Mesendoderm (in vitro differentiated cells): ENCODE measurements at regions not wholly inside any gene's neighbourhood (a gene's known extent, or its start where the extent isn't known, plus 50 kb on each side); places are given as distances from the start of the nearest gene placed in this dataset.

Source experiments
- DNase-seq: peaks from one replicate; pipeline ENCODE4 v3.0.0; 2013
- H2AK5ac ChIP-seq: 2 replicates; pipeline ENCODE4 v1.6.1; 2013; ENCODE audit warnings: low read length, inconsistent platforms
- H2BK120ac ChIP-seq: 2 replicates; pipeline ENCODE4 v1.6.1; 2013; ENCODE audit warnings: low read depth, mild to moderate bottlenecking, low read length, moderate library complexity, mixed read lengths
- H2BK15ac ChIP-seq: replicated peaks from 2 replicates; pipeline ENCODE4 v1.6.1; 2013; ENCODE audit warnings: low read depth, mild to moderate bottlenecking, moderate library complexity
- H2BK5ac ChIP-seq: 2 replicates; pipeline ENCODE4 v1.6.1; 2013; ENCODE audit warnings: low read length, inconsistent platforms
- H3K18ac ChIP-seq: 2 replicates; pipeline ENCODE4 v1.6.1; 2013; ENCODE audit warnings: mild to moderate bottlenecking, low read length, mixed read lengths
- H3K23ac ChIP-seq: one replicate; pipeline ENCODE4 v1.6.1; 2013; ENCODE audit warnings: low read length
- H3K27ac ChIP-seq: 2 replicates; pipeline ENCODE4 v1.5.1; 2013; ENCODE audit warnings: low read depth, mild to moderate bottlenecking, inconsistent platforms, low read length, moderate library complexity
- H3K27me3 ChIP-seq: 2 replicates; pipeline ENCODE4 v1.6.1; 2013; ENCODE audit warnings: low read length, control low read depth, mild to moderate bottlenecking, inconsistent platforms; ENCODE audit not compliant: insufficient read depth, poor library complexity
- H3K36me3 ChIP-seq: 2 replicates; pipeline ENCODE4 v1.6.1; 2013; ENCODE audit warnings: low read length, inconsistent platforms; ENCODE audit not compliant: control insufficient read depth, insufficient read depth
- H3K4ac ChIP-seq: one replicate; pipeline ENCODE4 v1.6.1; 2013; ENCODE audit warnings: low read depth, mild to moderate bottlenecking, low read length, moderate library complexity
- H3K4me1 ChIP-seq: 2 replicates; pipeline ENCODE4 v1.6.1; 2013; ENCODE audit warnings: low read depth, low read length, inconsistent platforms; ENCODE audit not compliant: control insufficient read depth
- H3K4me2 ChIP-seq: 2 replicates; pipeline ENCODE4 v1.6.1; 2013; ENCODE audit warnings: low read length
- H3K4me3 ChIP-seq: 2 replicates; pipeline ENCODE4 v1.5.1; 2013; ENCODE audit warnings: mild to moderate bottlenecking, low read length
- H3K56ac ChIP-seq: one replicate; pipeline ENCODE4 v1.6.1; 2013; ENCODE audit warnings: low read length
- H3K79me1 ChIP-seq: 2 replicates; pipeline ENCODE4 v1.6.1; 2013; ENCODE audit warnings: low read length, inconsistent platforms
- H3K79me2 ChIP-seq: 2 replicates; pipeline ENCODE4 v1.6.1; 2013; ENCODE audit warnings: mild to moderate bottlenecking, low read length; ENCODE audit not compliant: control insufficient read depth, insufficient read depth
- H3K9ac ChIP-seq: 2 replicates; pipeline ENCODE4 v1.6.1; 2013; ENCODE audit warnings: low read length, inconsistent platforms
- H4K5ac ChIP-seq: one replicate; pipeline ENCODE4 v1.6.1; 2013; ENCODE audit warnings: low read length
- H4K8ac ChIP-seq: one replicate; pipeline ENCODE4 v1.6.1; 2013; ENCODE audit warnings: low read depth, mild to moderate bottlenecking, control low read depth, low read length, moderate library complexity
- WGBS: extraction: QIAGEN DNeasy Blood & Tissue Kit; methylation state at CpG from one replicate; pipeline ENCODE4 v1.1.7; 2013; ENCODE audit warnings: low lambda C conversion rate, missing lambda C conversion rate; ENCODE audit not compliant: insufficient coverage; ENCODE audit errors: extremely low coverage; 5-methylcytosine and 5-hydroxymethylcytosine counted together

GRCh38 chr6:112639391-112639831 is 292.3 kb downstream of the RFPL4B start:
- Histone ChIP-seq H3K4me2 (no peak overlapping the region), H3K79me1 (no peaks in the 10 kb centered on the region), H2BK15ac (no peak overlapping the region), H3K18ac (no peak overlapping the region), H2BK5ac (no peak overlapping the region), H3K4me1 (no peaks in the 10 kb centered on the region), H2BK120ac (no peak overlapping the region), H2AK5ac (no peak overlapping the region), H3K4me3 (no peak overlapping the region), H4K5ac (no peak overlapping the region), H3K79me2 (no peaks in the 10 kb centered on the region), H3K27ac (no peak overlapping the region), H3K9ac (no peak overlapping the region), H3K4ac (no peak overlapping the region), H3K36me3 (no peaks in the 10 kb centered on the region), H3K23ac (no peak overlapping the region), H4K8ac (no peak overlapping the region), H3K56ac (no peak overlapping the region), H3K27me3 (no peaks in the 10 kb centered on the region)
- DNase-seq: no peak

GRCh38 chr6:112640891-112641290 is 293.8 kb downstream of the RFPL4B start:
- Histone ChIP-seq H3K56ac (no peak overlapping the region), H3K4me2 (no peak overlapping the region), H2BK15ac (no peak overlapping the region), H3K9ac (no peak overlapping the region), H3K4ac (no peak overlapping the region), H3K27ac (no peak overlapping the region), H3K27me3 (no peaks in the 10 kb centered on the region), H4K5ac (no peak overlapping the region), H2BK120ac (no peak overlapping the region), H3K18ac (no peak overlapping the region), H3K23ac (no peak overlapping the region), H3K79me1 (no peaks in the 10 kb centered on the region), H2BK5ac (no peak overlapping the region), H3K4me3 (no peak overlapping the region), H4K8ac (no peak overlapping the region), H2AK5ac (no peak overlapping the region), H3K79me2 (no peaks in the 10 kb centered on the region), H3K4me1 (no peaks in the 10 kb centered on the region), H3K36me3 (no peaks in the 10 kb centered on the region)
- no peak for DNase-seq
- WGBS: no CpG with 5 or more reads among the region's 2 CpGs

GRCh38 chr6:112649853-112650252 is 302.7 kb downstream of the RFPL4B start:
- Histone ChIP-seq H3K36me3 (no peaks in the 10 kb centered on the region), H3K4me2 (no peak overlapping the region), H2BK120ac (no peak overlapping the region), H2BK15ac (no peak overlapping the region), H3K4me3 (no peak overlapping the region), H3K79me1 (no peaks in the 10 kb centered on the region), H3K4ac (no peak overlapping the region), H3K56ac (no peak overlapping the region), H4K5ac (no peak overlapping the region), H3K23ac (no peak overlapping the region), H2BK5ac (no peak overlapping the region), H3K18ac (no peak overlapping the region), H3K79me2 (no peaks in the 10 kb centered on the region), H3K27me3 (no peaks in the 10 kb centered on the region), H3K27ac (no peak overlapping the region), H3K9ac (no peak overlapping the region), H3K4me1 (no peaks in the 10 kb centered on the region), H4K8ac (no peak overlapping the region), H2AK5ac (no peak overlapping the region)
- no peak for DNase-seq
- no CpG with 5 or more reads among the region's 2 CpGs for WGBS

- no peak overlapping the region for H3K9ac ChIP-seq
- WGBS: no CpG with 5 or more reads among the region's 4 CpGs
- H4K5ac ChIP-seq: no peak overlapping the region
- no peaks in the 10 kb centered on the region for H3K79me2 ChIP-seq
- DNase-seq: peak; percentile 51
- H4K8ac ChIP-seq: no peak overlapping the region
- no peak overlapping the region for H3K4me3 ChIP-seq
- H2BK120ac ChIP-seq: no peak overlapping the region
- H2BK5ac ChIP-seq: no peak overlapping the region
- H3K27me3 ChIP-seq: no peaks in the 10 kb centered on the region
- no peak overlapping the region for H3K18ac ChIP-seq
- H3K4me1 ChIP-seq: no peaks in the 10 kb centered on the region
- H3K56ac ChIP-seq: no peak overlapping the region
- H3K4me2 ChIP-seq: no peak overlapping the region
- H2AK5ac ChIP-seq: no peak overlapping the region
- H3K79me1 ChIP-seq: no peaks in the 10 kb centered on the region
- no peaks in the 10 kb centered on the region for H3K36me3 ChIP-seq
- no peak overlapping the region for H3K23ac ChIP-seq
- no peak overlapping the region for H3K4ac ChIP-seq
- H3K27ac ChIP-seq: no peak overlapping the region
- no peak overlapping the region for H2BK15ac ChIP-seq
These were observed 304.1 kb downstream of the RFPL4B start for GRCh38 chr6:112651239-112651638.

GRCh38 chr6:112659912-112660311 is 312.8 kb downstream of the RFPL4B start:
- no peaks in the 10 kb centered on the region for H3K79me1 ChIP-seq
- H3K18ac ChIP-seq: no peak overlapping the region
- H3K4me1 ChIP-seq: no peaks in the 10 kb centered on the region
- no peak overlapping the region for H3K56ac ChIP-seq
- H3K4me3 ChIP-seq: no peak overlapping the region
- no peak overlapping the region for H3K4me2 ChIP-seq
- H3K27me3 ChIP-seq: no peaks in the 10 kb centered on the region
- no peak overlapping the region for H2BK5ac ChIP-seq
- DNase-seq: no peak
- H2AK5ac ChIP-seq: no peak overlapping the region
- no peak overlapping the region for H2BK120ac ChIP-seq
- H3K4ac ChIP-seq: no peak overlapping the region
- H3K36me3 ChIP-seq: no peaks in the 10 kb centered on the region
- no peaks in the 10 kb centered on the region for H3K79me2 ChIP-seq
- H2BK15ac ChIP-seq: no peak overlapping the region
- no peak overlapping the region for H3K9ac ChIP-seq
- H3K23ac ChIP-seq: no peak overlapping the region
- no peak overlapping the region for H3K27ac ChIP-seq
- no peak overlapping the region for H4K5ac ChIP-seq
- H4K8ac ChIP-seq: no peak overlapping the region

GRCh38 chr6:112660626-112661025 is 313.5 kb downstream of the RFPL4B start:
- H3K4ac ChIP-seq: no peak overlapping the region
- WGBS: no CpG with 5 or more reads among the region's 2 CpGs
- no peak overlapping the region for H2BK120ac ChIP-seq
- no peak overlapping the region for H3K18ac ChIP-seq
- H3K36me3 ChIP-seq: no peaks in the 10 kb centered on the region
- no peak overlapping the region for H4K5ac ChIP-seq
- no peaks in the 10 kb centered on the region for H3K79me1 ChIP-seq
- no peak overlapping the region for H4K8ac ChIP-seq
- no peak overlapping the region for H3K56ac ChIP-seq
- H2BK5ac ChIP-seq: no peak overlapping the region
- H3K9ac ChIP-seq: no peak overlapping the region
- H3K27me3 ChIP-seq: no peaks in the 10 kb centered on the region
- peak; percentile 5 for DNase-seq
- H3K79me2 ChIP-seq: no peaks in the 10 kb centered on the region
- H2BK15ac ChIP-seq: no peak overlapping the region
- H3K4me2 ChIP-seq: no peak overlapping the region
- no peak overlapping the region for H3K23ac ChIP-seq
- no peak overlapping the region for H2AK5ac ChIP-seq
- no peak overlapping the region for H3K27ac ChIP-seq
- H3K4me1 ChIP-seq: no peaks in the 10 kb centered on the region
- H3K4me3 ChIP-seq: no peak overlapping the region
